CD14-positive monocyte (primary cell): ENCODE measurements at regions not wholly inside any gene's neighbourhood (a gene's known extent, or its start where the extent isn't known, plus 50 kb on each side); places are given as distances from the start of the nearest gene placed in this dataset.

Source experiments
- DNase-seq, 3 donors: peaks; one replicate each; pipeline ENCODE4 v3.0.0-alpha.2; 2011 to 2022
- H2AFZ ChIP-seq: 2 replicates; pipeline ENCODE4 v1.6.0; 2012; ENCODE audit warnings: mild to moderate bottlenecking, low read depth, low read length, inconsistent platforms; ENCODE audit not compliant: insufficient read depth, poor library complexity, severe bottlenecking
- H3K27ac ChIP-seq, 2 donors: 1 replicate in 1 of 2; 2 replicates in 1 of 2; pipeline ENCODE4 v1.5.1; 2012 to 2013; ENCODE audit warnings: low read length in 2 of 2, control low read depth in 1 of 2, inconsistent platforms in 1 of 2, low read depth in 1 of 2, mild to moderate bottlenecking in 1 of 2
- H3K27me3 ChIP-seq, 2 donors: one replicate each; pipeline versions ENCODE4 v1.6.0 to v1.6.1; 2011 to 2013; ENCODE audit warnings: low read length in 2 of 2; ENCODE audit not compliant: control insufficient read depth in 2 of 2, insufficient read depth in 2 of 2
- H3K36me3 ChIP-seq, 2 donors: replicated peaks in 1 of 2; 1 replicate in 1 of 2; 2 replicates in 1 of 2; pipeline versions ENCODE4 v1.5.1 to v1.6.1; 2012 to 2013; ENCODE audit warnings: low read length in 2 of 2, control low read depth in 1 of 2, inconsistent platforms in 1 of 2, mild to moderate bottlenecking in 1 of 2; ENCODE audit not compliant: insufficient read depth in 2 of 2, control insufficient read depth in 1 of 2
- H3K4me1 ChIP-seq, 2 donors: 1 replicate in 1 of 2; 2 replicates in 1 of 2; pipeline versions ENCODE4 v1.5.1 to v1.6.1; 2012 to 2013; ENCODE audit warnings: low read length in 2 of 2, control low read depth in 1 of 2, inconsistent platforms in 1 of 2, mild to moderate bottlenecking in 1 of 2, moderate library complexity in 1 of 2; ENCODE audit not compliant: insufficient read depth in 2 of 2, control insufficient read depth in 1 of 2
- H3K4me2 ChIP-seq: replicated peaks from 2 replicates; pipeline ENCODE3; 2012; ENCODE audit warnings: low read length, moderate library complexity, mild to moderate bottlenecking; ENCODE audit not compliant: poor library complexity, severe bottlenecking; ENCODE audit errors: extremely low read depth
- H3K4me3 ChIP-seq, 3 experiments: fragments of 200-600 bp in 1 of 3; sonication (generic) in 1 of 3; replicated peaks in 1 of 3; 1 replicate in 2 of 3; 2 replicates in 1 of 3; pipeline ENCODE4 v1.5.1; 2011 to 2013; ENCODE audit warnings: low read length in 3 of 3, mild to moderate bottlenecking in 3 of 3, control low read depth in 2 of 3, low read depth in 2 of 3, inconsistent platforms in 1 of 3, moderate library complexity in 1 of 3
- H3K79me2 ChIP-seq: 2 replicates; pipeline ENCODE4 v1.6.0; 2012; ENCODE audit warnings: mild to moderate bottlenecking, control low read depth, inconsistent platforms, low read length, moderate library complexity; ENCODE audit not compliant: insufficient read depth
- H3K9ac ChIP-seq: 2 replicates; pipeline ENCODE4 v1.6.0; 2017; ENCODE audit warnings: low read length, mild to moderate bottlenecking; ENCODE audit not compliant: insufficient read depth, poor library complexity, severe bottlenecking
- H3K9me3 ChIP-seq, 2 donors: replicated peaks in 1 of 2; 1 replicate in 1 of 2; 2 replicates in 1 of 2; pipeline versions ENCODE4 v1.5.1 to v1.6.1; 2012 to 2013; ENCODE audit warnings: low read length in 2 of 2, control low read depth in 1 of 2; ENCODE audit not compliant: control insufficient read depth in 1 of 2, insufficient read depth in 1 of 2
- H4K20me1 ChIP-seq: 2 replicates; pipeline ENCODE4 v1.6.0; 2012; ENCODE audit warnings: mild to moderate bottlenecking, low read length, control low read depth, moderate library complexity; ENCODE audit not compliant: insufficient read depth
- H3K27ac Mint-ChIP-seq, 7 donors: one replicate each; pipeline ENCODE4 v1.8.0; 2020; ENCODE audit warnings: mild to moderate bottlenecking in 7 of 7, mixed read lengths in 7 of 7, moderate library complexity in 6 of 7, inconsistent platforms in 2 of 7
- H3K27me3 Mint-ChIP-seq, 3 donors: one replicate each; pipeline ENCODE4 v1.8.0; 2021 to 2022; ENCODE audit warnings: low read depth in 3 of 3, mild to moderate bottlenecking in 3 of 3, mixed read lengths in 3 of 3, moderate library complexity in 3 of 3, inconsistent platforms in 1 of 3
- H3K36me3 Mint-ChIP-seq, 2 donors: one replicate each; pipeline ENCODE4 v1.8.0; 2020; ENCODE audit warnings: mixed read lengths in 2 of 2, inconsistent platforms in 1 of 2, mild to moderate bottlenecking in 1 of 2
- H3K4me1 Mint-ChIP-seq: one replicate; pipeline ENCODE4 v1.8.0; 2020; ENCODE audit warnings: mild to moderate bottlenecking, mixed read lengths
- H3K4me3 Mint-ChIP-seq, 2 donors: one replicate each; pipeline ENCODE4 v1.8.0; 2020; ENCODE audit warnings: mild to moderate bottlenecking in 2 of 2, mixed read lengths in 2 of 2, moderate library complexity in 1 of 2
- H3K9me3 Mint-ChIP-seq, 7 donors: one replicate each; pipeline ENCODE4 v1.8.0; 2020 to 2022; ENCODE audit warnings: mixed read lengths in 7 of 7, mild to moderate bottlenecking in 6 of 7, moderate library complexity in 6 of 7, inconsistent platforms in 2 of 7
- WGBS: methylation state at CpG from one replicate; pipeline ENCODE4 v1.1.5; 2013; ENCODE audit warnings: missing lambda C conversion rate; ENCODE audit not compliant: insufficient coverage; 5-methylcytosine and 5-hydroxymethylcytosine counted together
- intact Hi-C, 2 donors: fragments of 100-400 bp; cut with micrococcal nuclease; formaldehyde crosslinking; loops; one replicate each; pipeline versions ENCODE4 v1.15.0 to v1.15.1; 2023
- TF ChIP-seq, protein P1 (sequence below): fragments of 200-600 bp; IDR thresholded peaks from one replicate; pipeline ENCODE4 v1.8.0; 2022; ENCODE audit warnings: antibody characterized with exemption, mild to moderate bottlenecking

DNA sequence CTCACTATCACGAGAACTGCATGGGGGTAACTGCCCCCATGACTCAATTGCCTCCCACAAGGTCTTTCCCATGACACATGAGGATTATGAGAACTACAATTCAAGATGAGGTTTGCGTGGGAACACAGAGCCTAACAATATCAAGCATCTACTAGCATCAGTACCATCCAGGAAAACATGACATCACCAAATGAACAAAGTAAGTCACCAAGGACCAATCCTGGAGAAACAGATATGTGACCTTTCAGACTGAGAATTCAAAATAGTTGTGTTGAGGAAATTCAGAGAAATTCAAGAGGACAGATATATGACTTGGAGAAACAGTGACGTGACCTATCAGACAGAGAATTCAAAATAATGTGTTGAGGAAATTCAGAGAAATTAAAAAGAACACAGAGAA lies 65.8 kb upstream of the TMTC2 start:
- H3K79me2 ChIP-seq: no peaks in the 10 kb centered on the region
- H3K27me3 Mint-ChIP-seq: no peaks in the 10 kb centered on the region
- peaks cover 0 to 8% of the 10 kb centered on the region in 2 donors for H3K9me3 ChIP-seq
- H3K9me3 Mint-ChIP-seq: peaks cover 0 to 7% (median 0%) of the 10 kb centered on the region in 7 donors
- WGBS: 57% methylated on average over 1 of the region's 3 CpGs
- DNase-seq: no peak
- H3K4me1 ChIP-seq: no peaks in the 10 kb centered on the region
- H3K27ac Mint-ChIP-seq: no peak overlapping the region
- H3K4me1 Mint-ChIP-seq: no peaks in the 10 kb centered on the region
- no peaks in the 10 kb centered on the region for H3K27me3 ChIP-seq
- TF ChIP-seq, protein P1, sequence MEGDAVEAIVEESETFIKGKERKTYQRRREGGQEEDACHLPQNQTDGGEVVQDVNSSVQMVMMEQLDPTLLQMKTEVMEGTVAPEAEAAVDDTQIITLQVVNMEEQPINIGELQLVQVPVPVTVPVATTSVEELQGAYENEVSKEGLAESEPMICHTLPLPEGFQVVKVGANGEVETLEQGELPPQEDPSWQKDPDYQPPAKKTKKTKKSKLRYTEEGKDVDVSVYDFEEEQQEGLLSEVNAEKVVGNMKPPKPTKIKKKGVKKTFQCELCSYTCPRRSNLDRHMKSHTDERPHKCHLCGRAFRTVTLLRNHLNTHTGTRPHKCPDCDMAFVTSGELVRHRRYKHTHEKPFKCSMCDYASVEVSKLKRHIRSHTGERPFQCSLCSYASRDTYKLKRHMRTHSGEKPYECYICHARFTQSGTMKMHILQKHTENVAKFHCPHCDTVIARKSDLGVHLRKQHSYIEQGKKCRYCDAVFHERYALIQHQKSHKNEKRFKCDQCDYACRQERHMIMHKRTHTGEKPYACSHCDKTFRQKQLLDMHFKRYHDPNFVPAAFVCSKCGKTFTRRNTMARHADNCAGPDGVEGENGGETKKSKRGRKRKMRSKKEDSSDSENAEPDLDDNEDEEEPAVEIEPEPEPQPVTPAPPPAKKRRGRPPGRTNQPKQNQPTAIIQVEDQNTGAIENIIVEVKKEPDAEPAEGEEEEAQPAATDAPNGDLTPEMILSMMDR: no peak
- H3K4me3 ChIP-seq: no peak overlapping the region
- no peaks in the 10 kb centered on the region for H3K36me3 Mint-ChIP-seq
- no peak overlapping the region for H3K4me2 ChIP-seq
- H3K36me3 ChIP-seq: no peaks in the 10 kb centered on the region
- no peak overlapping the region for H2AFZ ChIP-seq
- no peaks in the 10 kb centered on the region for H4K20me1 ChIP-seq
- intact Hi-C loops: no loop called here
- no peak overlapping the region for H3K4me3 Mint-ChIP-seq
- no peak overlapping the region for H3K9ac ChIP-seq
- H3K27ac ChIP-seq: no peak overlapping the region

DNA sequence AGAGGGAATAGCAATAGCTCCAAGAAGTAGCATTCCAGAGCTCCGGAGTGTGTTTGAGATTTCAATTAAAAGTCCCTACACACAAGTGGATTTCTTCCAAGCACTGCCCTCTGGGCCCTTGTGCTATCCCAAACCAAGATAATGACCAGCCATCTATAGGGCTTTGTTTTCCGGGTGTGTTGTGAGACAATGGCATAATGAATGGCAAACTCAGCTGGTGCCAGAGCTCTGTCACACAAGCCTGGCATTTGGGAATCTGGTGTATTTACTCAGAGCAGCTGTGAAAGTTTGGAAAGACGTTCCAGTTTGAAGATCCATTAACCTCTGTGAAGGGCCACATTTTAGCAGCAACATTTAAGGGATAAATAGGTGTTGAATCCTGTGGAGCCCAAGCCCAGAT lies 61.2 kb upstream of the TMTC2 start:
- no peak overlapping the region for H3K9ac ChIP-seq
- intact Hi-C loops: no loop called here
- no peaks in the 10 kb centered on the region for H4K20me1 ChIP-seq
- Mint-ChIP-seq H3K27me3 (no peaks in the 10 kb centered on the region), H3K27ac (no peak overlapping the region), H3K36me3 (no peaks in the 10 kb centered on the region), H3K4me1 (no peaks in the 10 kb centered on the region), H3K4me3 (no peak overlapping the region), H3K9me3 (peaks cover 0 to 3% (median 0%) of the 10 kb centered on the region in 7 donors)
- WGBS: 57% methylated on average over 1 of the region's 3 CpGs
- H3K27ac ChIP-seq: no peak overlapping the region
- H3K9me3 ChIP-seq: no peaks in the 10 kb centered on the region
- no peaks in the 10 kb centered on the region for H3K27me3 ChIP-seq
- no peaks in the 10 kb centered on the region for H3K36me3 ChIP-seq
- no peaks in the 10 kb centered on the region for H3K4me1 ChIP-seq
- no peak overlapping the region for H3K4me3 ChIP-seq
- H3K4me2 ChIP-seq: no peak overlapping the region
- H3K79me2 ChIP-seq: no peaks in the 10 kb centered on the region
- TF ChIP-seq, protein P1: no peak
- no peak overlapping the region for H2AFZ ChIP-seq
- DNase-seq: no peak
